HS-5 (cell line): ENCODE measurements at regions not wholly inside any gene's neighbourhood (a gene's known extent, or its start where the extent isn't known, plus 50 kb on each side); places are given as distances from the start of the nearest gene placed in this dataset.
A peak's percentile ranks its signal among the peaks of the same experiment; 100 is the strongest.

Experiments
- DNase-seq: peaks from one replicate; pipeline ENCODE4 v3.0.0-alpha.2; 2012; ENCODE audit warnings: low read depth

GRCh38 chr14:42198010-42198409, 591.3 kb downstream of the LRFN5 start:
- DNase-seq, result no peak

GRCh38 chr14:42192738-42193653, 586.3 kb downstream of the LRFN5 start:
- peak; percentile 82 for DNase-seq

GRCh38 chr14:42190744-42191143, 584.1 kb downstream of the LRFN5 start:
- DNase-seq, result no peak

- DNase-seq, result no peak
These were observed 581.2 kb downstream of the LRFN5 start for GRCh38 chr14:42187846-42188245.

GRCh38 chr14:42185718-42186117, 579.0 kb downstream of the LRFN5 start:
- no peak for DNase-seq

- DNase-seq, result no peak
These were observed 567.7 kb downstream of the LRFN5 start for GRCh38 chr14:42174357-42174756.

- DNase-seq, result no peak
These were observed 566.5 kb downstream of the LRFN5 start for GRCh38 chr14:42173206-42173605.

GRCh38 chr14:42172304-42172703, 565.6 kb downstream of the LRFN5 start:
- DNase-seq, result no peak

- DNase-seq, result no peak
These were observed 556.5 kb downstream of the LRFN5 start for GRCh38 chr14:42163136-42163535.

GRCh38 chr14:42159138-42159537, 552.5 kb downstream of the LRFN5 start:
- DNase-seq, result no peak

- no peak for DNase-seq
These were observed 543.1 kb downstream of the LRFN5 start for GRCh38 chr14:42149609-42150261.

- DNase-seq, result no peak
These were observed 539.1 kb downstream of the LRFN5 start for GRCh38 chr14:42145766-42146165.

- no peak for DNase-seq
These were observed 536.4 kb downstream of the LRFN5 start for GRCh38 chr14:42143114-42143513.

GRCh38 chr14:42141328-42141727, 534.7 kb downstream of the LRFN5 start:
- no peak for DNase-seq

GRCh38 chr14:42140831-42141279, 534.2 kb downstream of the LRFN5 start:
- peak; percentile 80 for DNase-seq

GRCh38 chr14:42140001-42140400, 533.3 kb downstream of the LRFN5 start:
- no peak for DNase-seq

- no peak for DNase-seq
These were observed 531.7 kb downstream of the LRFN5 start for GRCh38 chr14:42138406-42138805.

- DNase-seq, result no peak
These were observed 524.1 kb downstream of the LRFN5 start for GRCh38 chr14:42130815-42131214.

GRCh38 chr14:42123526-42123925, 516.9 kb downstream of the LRFN5 start:
- DNase-seq, result no peak

GRCh38 chr14:42113358-42114069, 506.8 kb downstream of the LRFN5 start:
- DNase-seq, result no peak

- no peak for DNase-seq
These were observed 505.4 kb downstream of the LRFN5 start for GRCh38 chr14:42112108-42112507.

- no peak for DNase-seq
These were observed 504.7 kb downstream of the LRFN5 start for GRCh38 chr14:42111355-42111754.

GRCh38 chr14:42110167-42110566, 503.5 kb downstream of the LRFN5 start:
- peak; percentile 11 for DNase-seq
